SK-N-SH (cell line): ENCODE measurements at regions not wholly inside any gene's neighbourhood (a gene's known extent, or its start where the extent isn't known, plus 50 kb on each side); places are given as distances from the start of the nearest gene placed in this dataset.

Experiments
- EP300 ChIP-seq, 2 experiments: IDR thresholded peaks; 2 replicates each; pipeline versions ENCODE4 v1.4.0 to v1.6.1; 2012; ENCODE audit warnings: borderline replicate concordance in 1 of 2, low read depth in 1 of 2, low read length in 1 of 2
- FOXM1 ChIP-seq: IDR thresholded peaks from 2 replicates; pipeline ENCODE4 v1.4.0; 2012; ENCODE audit warnings: low read depth, mild to moderate bottlenecking
- GATA2 ChIP-seq: sonication (generic); formaldehyde crosslinking; IDR thresholded peaks from 2 replicates; pipeline ENCODE4 v1.5.0; 2020; ENCODE audit warnings: mild to moderate bottlenecking, missing genetic modification reagents
- POLR2AphosphoS5 ChIP-seq: IDR thresholded peaks from 2 replicates; pipeline ENCODE4 v1.6.1; 2012; ENCODE audit warnings: low read depth, low read length
- RAD21 ChIP-seq: IDR thresholded peaks from 2 replicates; pipeline ENCODE4 v1.6.1; 2012; ENCODE audit warnings: mild to moderate bottlenecking, low read length
- RXRA ChIP-seq: IDR thresholded peaks from 2 replicates; pipeline ENCODE4 v1.4.0; 2012; ENCODE audit warnings: low read depth, mild to moderate bottlenecking, borderline replicate concordance
- SMC3 ChIP-seq: IDR thresholded peaks from 2 replicates; pipeline ENCODE4 v1.6.1; 2012; ENCODE audit warnings: low read depth, low read length, improper control_type of control experiment
- YY1 ChIP-seq: IDR thresholded peaks from 2 replicates; pipeline ENCODE4 v1.4.0; 2012; ENCODE audit warnings: low read depth, mild to moderate bottlenecking
- TF ChIP-seq, protein P1 (sequence below): fragments of 200-600 bp; sonication (generic); IDR thresholded peaks from 2 replicates; pipeline ENCODE4 v1.6.1; 2017; ENCODE audit warnings: antibody characterized with exemption, mild to moderate bottlenecking, moderate library complexity

DNA sequence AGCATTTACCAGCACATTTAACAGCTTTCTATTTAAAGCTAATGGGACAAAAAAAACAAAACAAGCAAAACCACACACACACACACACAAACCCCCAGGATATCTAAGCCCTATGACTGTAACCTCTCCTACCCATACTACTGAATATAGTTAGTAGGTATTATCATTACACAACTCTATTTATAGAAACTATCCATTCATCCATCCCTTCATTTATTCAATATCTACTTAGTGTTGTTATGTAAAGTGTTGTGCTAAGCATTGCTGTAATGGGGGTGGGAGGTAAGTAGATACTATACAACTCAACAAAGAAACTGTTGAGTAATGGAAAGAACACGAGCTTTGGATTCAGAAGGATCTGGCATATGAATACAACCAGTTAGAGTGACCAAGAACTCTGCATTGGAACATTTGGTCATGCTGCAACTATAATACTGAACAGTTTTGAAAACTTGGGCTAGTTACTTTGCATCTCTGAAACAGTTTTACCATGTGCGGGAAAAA, 82.3 kb upstream of the ZNF608 start:
- TF ChIP-seq, protein P1, sequence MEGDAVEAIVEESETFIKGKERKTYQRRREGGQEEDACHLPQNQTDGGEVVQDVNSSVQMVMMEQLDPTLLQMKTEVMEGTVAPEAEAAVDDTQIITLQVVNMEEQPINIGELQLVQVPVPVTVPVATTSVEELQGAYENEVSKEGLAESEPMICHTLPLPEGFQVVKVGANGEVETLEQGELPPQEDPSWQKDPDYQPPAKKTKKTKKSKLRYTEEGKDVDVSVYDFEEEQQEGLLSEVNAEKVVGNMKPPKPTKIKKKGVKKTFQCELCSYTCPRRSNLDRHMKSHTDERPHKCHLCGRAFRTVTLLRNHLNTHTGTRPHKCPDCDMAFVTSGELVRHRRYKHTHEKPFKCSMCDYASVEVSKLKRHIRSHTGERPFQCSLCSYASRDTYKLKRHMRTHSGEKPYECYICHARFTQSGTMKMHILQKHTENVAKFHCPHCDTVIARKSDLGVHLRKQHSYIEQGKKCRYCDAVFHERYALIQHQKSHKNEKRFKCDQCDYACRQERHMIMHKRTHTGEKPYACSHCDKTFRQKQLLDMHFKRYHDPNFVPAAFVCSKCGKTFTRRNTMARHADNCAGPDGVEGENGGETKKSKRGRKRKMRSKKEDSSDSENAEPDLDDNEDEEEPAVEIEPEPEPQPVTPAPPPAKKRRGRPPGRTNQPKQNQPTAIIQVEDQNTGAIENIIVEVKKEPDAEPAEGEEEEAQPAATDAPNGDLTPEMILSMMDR = no peak
- TF ChIP-seq GATA2 (no peak), EP300 (IDR thresholded peaks at IDR 0.05; ENCODE audit: borderline replicate concordance in 1 of 2, low read depth in 1 of 2, low read length in 1 of 2) (no peak), YY1 (no peak), RAD21 (no peak), RXRA (no peak), SMC3 (no peak), FOXM1 (no peak), POLR2AphosphoS5 (no peak)
